Activated gamma-delta T cell treated with anti-CD3 and anti-CD28 coated beads, Interleukin-2, amount 50 U/mL, for 16 hours (primary cell): ENCODE measurements at regions not wholly inside any gene's neighbourhood (a gene's known extent, or its start where the extent isn't known, plus 50 kb on each side); places are given as distances from the start of the nearest gene placed in this dataset.

Experiments
- DNase-seq: peaks from one replicate; pipeline ENCODE4 v3.0.0-alpha.2; 2020; ENCODE audit warnings: low read depth

DNA sequence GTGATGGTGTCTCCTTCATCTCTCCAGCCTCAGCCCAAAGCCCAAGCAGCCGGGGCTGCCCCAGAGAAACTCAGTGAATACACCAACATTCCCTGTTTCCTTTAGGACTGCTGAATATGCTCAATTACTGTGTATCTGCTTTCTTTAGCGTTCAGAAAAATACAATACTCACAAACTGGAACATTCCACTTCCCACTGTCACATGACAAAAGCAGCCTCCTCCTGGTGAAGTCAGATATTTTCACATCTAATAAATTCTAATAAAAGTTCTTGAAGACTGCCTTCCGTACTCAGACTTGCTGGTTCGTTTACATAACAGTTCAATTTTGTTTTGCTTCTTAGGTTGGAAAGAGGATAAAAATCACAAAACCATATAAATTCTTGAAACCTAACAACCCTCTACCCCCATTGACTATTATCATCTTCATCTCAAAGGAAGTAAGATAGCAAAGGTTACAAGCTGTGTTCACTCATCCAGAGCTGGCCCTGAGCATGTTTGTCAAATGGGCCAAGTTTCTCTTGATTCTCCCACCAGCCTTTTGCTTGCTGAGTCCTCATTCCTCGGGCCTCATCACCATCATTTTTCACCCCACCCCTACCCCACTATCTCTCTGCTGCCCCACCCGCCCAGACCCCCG lies 190.8 kb upstream of the HNRNPA3 start:
- no peak for DNase-seq

- DNase-seq, result no peak
Observed at GRCh38 chr2:177024765-177025164, 187.8 kb upstream of the HNRNPA3 start.

- no peak for DNase-seq
Observed at GRCh38 chr2:177026253-177026652, 186.3 kb upstream of the HNRNPA3 start.

- DNase-seq, result no peak
Observed at GRCh38 chr2:177026956-177027355, 185.6 kb upstream of the HNRNPA3 start.

DNA sequence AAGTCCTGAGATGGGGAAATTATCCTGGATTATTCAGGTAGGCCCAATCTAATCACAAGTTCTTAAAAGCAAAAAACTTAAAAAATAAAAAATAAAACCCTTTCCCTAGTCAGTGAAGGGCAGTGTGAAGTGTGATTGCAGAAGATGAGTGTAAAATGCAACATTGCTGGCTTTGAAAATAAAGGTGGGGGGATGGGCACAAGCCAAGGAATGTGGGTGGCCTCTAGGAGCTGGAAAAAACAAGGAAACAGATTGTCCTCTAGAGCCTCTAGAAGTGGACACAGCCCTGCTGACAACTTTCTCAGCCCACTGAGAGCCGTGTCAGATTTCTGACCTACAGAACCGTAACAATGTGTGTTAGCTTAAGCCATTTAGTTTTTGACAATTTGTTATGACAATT lies 184.3 kb upstream of the HNRNPA3 start:
- DNase-seq, result no peak

DNA sequence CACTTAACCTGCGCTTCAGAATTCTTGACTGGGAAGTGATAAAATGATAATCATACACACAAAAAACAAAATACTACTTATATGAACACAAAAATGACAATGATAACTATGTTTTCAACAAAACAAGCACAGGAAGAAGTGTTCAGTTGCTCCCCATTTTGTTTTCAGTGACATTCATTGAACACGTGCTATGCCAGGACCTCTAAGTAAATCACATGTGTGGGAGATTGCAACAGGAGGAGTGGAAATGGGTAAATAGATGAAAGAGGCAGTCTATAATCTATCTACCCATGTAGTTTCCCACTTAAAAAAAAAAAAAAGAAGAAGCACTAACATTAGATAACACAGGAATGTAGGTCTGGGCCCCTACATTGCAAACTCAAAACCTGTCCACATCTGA lies 183.5 kb upstream of the HNRNPA3 start:
- DNase-seq, result no peak

GRCh38 chr2:177029501-177029900 lies 183.1 kb upstream of the HNRNPA3 start:
- DNase-seq, result no peak

DNA sequence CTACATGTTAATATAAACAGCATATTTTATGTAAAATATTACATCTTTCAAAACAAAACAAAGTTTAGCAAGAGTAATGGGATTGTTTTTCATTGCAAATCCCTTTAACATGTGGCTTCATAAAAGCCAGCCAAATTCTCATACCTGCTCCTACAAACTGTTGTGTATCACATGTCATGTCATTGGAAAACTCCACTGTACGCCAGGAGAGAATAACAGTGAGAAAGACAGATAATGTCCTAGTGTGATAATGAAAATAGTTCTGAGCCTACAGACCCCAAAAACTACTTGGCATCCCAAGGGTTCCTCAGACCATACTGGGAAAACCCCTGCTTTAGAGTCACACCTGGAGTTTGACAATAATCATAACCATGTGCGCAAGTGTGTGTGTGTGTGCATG lies 182.7 kb upstream of the HNRNPA3 start:
- DNase-seq, result no peak

GRCh38 chr2:177030451-177031105 lies 182.0 kb upstream of the HNRNPA3 start:
- no peak for DNase-seq

GRCh38 chr2:177031438-177032180 lies 181.0 kb upstream of the HNRNPA3 start:
- no peak for DNase-seq

GRCh38 chr2:177036747-177037146 lies 175.8 kb upstream of the HNRNPA3 start:
- DNase-seq, result no peak

- no peak for DNase-seq
Observed at GRCh38 chr2:177037569-177037968, 175.0 kb upstream of the HNRNPA3 start.

DNA sequence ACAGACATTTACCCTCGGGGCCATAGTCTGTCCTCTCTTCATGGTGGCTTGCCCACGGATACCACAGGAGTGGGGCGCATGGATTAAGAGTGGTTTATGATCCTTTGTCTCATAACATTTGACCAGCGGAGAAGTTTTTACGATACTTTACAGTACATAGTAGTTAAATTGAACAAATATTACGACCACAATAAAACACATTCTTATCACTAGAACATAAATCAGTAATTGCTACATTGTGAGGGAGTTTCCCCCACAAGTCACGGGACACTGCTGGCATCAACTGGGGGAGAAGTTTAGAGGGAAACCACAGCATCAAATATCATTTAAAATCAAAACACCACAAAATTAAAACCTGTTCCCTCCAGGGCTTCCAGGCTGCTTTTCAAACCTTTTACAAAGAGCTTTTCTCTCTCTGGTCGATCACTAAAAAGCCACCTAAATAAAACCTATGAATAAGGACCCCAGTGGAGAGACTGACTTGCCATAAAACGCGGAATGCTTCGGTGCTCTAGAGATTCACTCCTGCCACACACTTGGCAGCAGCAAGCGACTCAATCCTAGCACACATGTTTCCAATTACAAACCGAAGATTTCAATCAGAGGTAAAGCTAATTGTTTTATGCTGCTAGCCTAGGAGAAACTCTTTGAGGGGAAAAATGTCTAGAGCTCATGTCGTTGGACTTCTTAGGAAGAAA lies 173.7 kb upstream of the HNRNPA3 start:
- no peak for DNase-seq

- DNase-seq, result no peak
Observed at GRCh38 chr2:177042311-177042710, 170.3 kb upstream of the HNRNPA3 start.

GRCh38 chr2:177044671-177045070 lies 167.9 kb upstream of the HNRNPA3 start:
- DNase-seq, result no peak

DNA sequence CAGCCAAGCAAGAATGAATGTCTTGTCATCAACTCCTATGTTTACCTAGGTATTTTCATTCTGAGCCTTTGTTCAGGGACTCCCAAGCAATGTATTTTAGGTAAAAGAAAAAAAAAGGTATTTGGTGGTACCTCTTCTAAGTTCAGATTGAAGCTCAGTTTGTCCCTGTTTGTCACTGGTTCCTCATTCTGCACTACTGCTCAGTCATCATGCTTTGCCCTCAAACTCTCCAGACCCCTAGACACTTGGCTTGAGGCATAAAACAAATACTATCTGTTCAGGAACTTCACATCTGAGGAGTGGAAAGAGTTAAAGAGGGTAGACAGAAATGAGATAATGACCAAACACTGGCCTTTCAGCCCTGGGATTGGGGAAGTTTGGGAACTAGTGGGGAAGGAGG lies 163.6 kb upstream of the HNRNPA3 start:
- no peak for DNase-seq

DNA sequence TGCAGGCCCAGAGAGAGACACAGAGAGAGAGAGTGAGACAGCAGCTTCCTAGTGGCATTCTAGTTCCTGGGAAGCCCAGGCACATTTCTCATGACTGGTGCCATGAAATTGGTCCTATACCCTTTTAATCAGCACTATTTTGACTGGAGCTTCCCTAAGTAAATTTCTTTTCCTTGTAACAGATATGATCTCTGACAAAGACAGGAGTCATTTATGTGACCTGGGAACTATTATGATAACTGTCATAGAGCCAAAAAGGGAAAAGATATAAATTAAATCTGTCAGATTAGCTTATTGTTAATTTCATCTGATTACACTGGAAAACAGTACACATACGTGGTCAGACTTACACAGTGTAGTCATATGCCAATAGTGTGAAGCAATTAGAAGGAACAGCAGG lies 161.3 kb upstream of the HNRNPA3 start:
- DNase-seq, result no peak

- no peak for DNase-seq
Observed at GRCh38 chr2:177052471-177052870, 160.1 kb upstream of the HNRNPA3 start.

DNA sequence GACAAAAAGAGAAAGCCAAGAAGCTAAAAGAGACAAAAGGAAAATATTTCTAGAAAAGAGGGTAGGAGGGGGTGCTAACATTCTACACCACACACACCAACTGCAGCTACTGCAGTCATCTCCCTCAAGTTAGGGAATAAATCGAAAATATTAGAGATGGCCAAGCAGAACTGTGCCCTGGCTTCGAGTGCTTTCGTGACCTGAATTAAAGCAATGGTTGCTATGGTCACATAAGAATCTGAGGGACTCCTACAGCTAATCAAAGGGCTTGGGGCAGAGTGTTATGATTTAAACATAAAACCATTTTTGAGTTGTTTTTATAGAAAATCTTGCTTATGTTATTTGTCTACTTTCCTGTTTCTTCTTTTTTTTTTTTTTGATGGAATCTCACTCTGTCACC lies 159.6 kb upstream of the HNRNPA3 start:
- no peak for DNase-seq

- DNase-seq, result no peak
Observed at GRCh38 chr2:177053716-177054115, 158.9 kb upstream of the HNRNPA3 start.

GRCh38 chr2:177056481-177056929 lies 156.1 kb upstream of the HNRNPA3 start:
- no peak for DNase-seq

GRCh38 chr2:177058747-177059146 lies 153.8 kb upstream of the HNRNPA3 start:
- DNase-seq, result no peak

DNA sequence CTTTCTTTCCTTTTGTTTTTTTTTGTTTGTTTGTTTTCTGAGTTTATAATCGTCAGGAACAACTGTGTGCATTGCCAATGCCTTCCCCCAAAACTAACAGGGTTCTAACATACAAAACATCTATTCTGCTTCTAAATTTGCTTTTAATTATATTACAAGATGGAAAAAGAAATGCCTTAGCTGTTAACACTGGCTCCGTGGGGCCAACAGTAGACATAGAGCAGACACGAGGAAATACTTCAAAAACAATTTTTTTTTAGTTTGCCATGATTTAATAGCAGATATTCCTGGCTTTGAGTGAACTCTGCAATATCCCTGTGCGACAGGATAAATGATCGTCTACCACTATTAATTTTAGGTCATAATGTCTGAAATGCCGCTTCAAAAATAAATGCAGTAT lies 153.3 kb upstream of the HNRNPA3 start:
- DNase-seq, result no peak
